Ovary (tissue), 7 donors: ENCODE measurements at regions not wholly inside any gene's neighbourhood (a gene's known extent, or its start where the extent isn't known, plus 50 kb on each side); places are given as distances from the start of the nearest gene placed in this dataset.

Source experiments
- DNase-seq, 5 donors: peaks; one replicate each; pipeline ENCODE4 v3.0.0-alpha.2; 2019 to 2020
- H3K27ac ChIP-seq, 2 donors: fragments of 200-600 bp; one replicate each; pipeline versions ENCODE4 v1.5.1 to v1.8.0; 2019 to 2022
- H3K27me3 ChIP-seq: fragments of 200-600 bp; one replicate; pipeline ENCODE4 v1.8.0; 2022
- H3K36me3 ChIP-seq: fragments of 200-600 bp; sonication (generic); one replicate; pipeline ENCODE4 v1.5.1; 2019
- H3K4me1 ChIP-seq: one replicate; pipeline ENCODE4 v1.8.1; 2013; ENCODE audit warnings: mild to moderate bottlenecking, moderate library complexity; ENCODE audit not compliant: insufficient read depth
- H3K4me3 ChIP-seq: fragments of 200-600 bp; sonication (generic); one replicate; pipeline ENCODE4 v1.5.1; 2017
- H3K9me3 ChIP-seq, 2 donors: fragments of 200-600 bp in 1 of 2; sonication (generic) in 1 of 2; one replicate each; pipeline versions ENCODE4 v1.5.1 to v1.8.1; 2013 to 2019; ENCODE audit warnings: mild to moderate bottlenecking in 1 of 2, moderate library complexity in 1 of 2
- EP300 ChIP-seq: sonication (generic); formaldehyde crosslinking; IDR thresholded peaks from one replicate; pipeline ENCODE4 v1.6.1; 2017; ENCODE audit warnings: antibody characterized with exemption
- POLR2A ChIP-seq: fragments of 450-650 bp; IDR thresholded peaks from one replicate; pipeline ENCODE4 v1.6.1; 2017; ENCODE audit warnings: antibody characterized with exemption, mild to moderate bottlenecking, moderate library complexity
- WGBS, 3 donors: extraction: QIAGEN DNeasy Blood & Tissue Kit in 1 of 3; methylation state at CpG; one replicate each; pipeline versions ENCODE4 v1.1.5 to v1.1.7; 2013 to 2017; 5-methylcytosine and 5-hydroxymethylcytosine counted together
- intact Hi-C, 4 donors: fragments of 100-400 bp; cut with DNase I; formaldehyde crosslinking; loops; one replicate each; pipeline versions ENCODE4 v1.11.0 to v1.15.1; 2022 to 2023
- TF ChIP-seq, protein P1 (sequence below), 3 donors: fragments of 450-650 bp in 2 of 3; fragments of 200-600 bp in 1 of 3; IDR thresholded peaks; one replicate each; pipeline versions ENCODE4 v1.5.1 to v1.8.0; 2016 to 2022; ENCODE audit warnings: antibody characterized with exemption in 3 of 3, mild to moderate bottlenecking in 1 of 3
- donor health status: DM: no; HTN: no; CAD: no; lungs with moderate emphysema.
- donor health status: DM: no; HTN: no; CAD: no.
- donor health status: Bipolar disorder and iron deficiency.
- donor health status: DM: no; HTN: no; CAD: no.
- donor health status: DM: yes; HTN: yes; CAD: no.

DNA sequence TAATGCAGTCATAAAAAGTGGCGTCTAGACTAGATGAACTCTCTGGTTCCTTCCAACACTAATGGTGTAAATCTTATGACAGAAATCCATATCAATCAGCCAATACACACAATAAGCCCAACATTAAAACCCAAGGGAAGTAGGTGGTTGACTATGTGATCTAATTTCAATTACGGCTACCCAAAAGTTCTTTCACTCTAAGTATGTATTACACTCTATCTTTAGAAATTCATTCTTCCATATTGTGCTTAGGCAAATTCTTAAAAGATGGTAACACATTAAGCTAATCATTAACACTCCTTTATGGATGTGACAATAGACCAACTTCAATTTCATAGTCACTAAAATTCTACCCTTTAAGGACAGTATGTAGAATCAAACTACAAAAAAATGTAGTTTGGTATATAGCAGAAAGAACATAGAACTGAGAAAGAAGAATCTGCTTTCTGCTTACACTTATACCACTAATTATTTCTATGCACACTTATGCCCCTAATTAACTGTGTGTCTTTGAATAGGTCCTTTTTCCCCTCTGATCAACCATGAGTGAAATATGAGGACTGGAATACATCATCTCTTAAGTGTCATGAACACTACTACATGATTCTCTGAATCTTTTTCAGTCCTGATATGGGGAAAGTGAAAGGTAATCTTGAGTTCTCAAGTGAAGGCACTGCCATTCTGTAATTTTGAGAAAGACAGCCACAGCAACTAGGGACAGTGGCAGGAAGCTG is 557.6 kb downstream of the IGSF11 start:
- intact Hi-C loops: no loop called here
- H3K36me3 ChIP-seq: no peaks in the 10 kb centered on the region
- DNase-seq: no peak
- no peaks in the 10 kb centered on the region for H3K9me3 ChIP-seq
- H3K27me3 ChIP-seq: no peaks in the 10 kb centered on the region
- H3K4me1 ChIP-seq: no peaks in the 10 kb centered on the region
- 79 to 86% (median 82%) methylated on average over 2 of the region's 2 CpGs for WGBS, 3 donors
- no peak overlapping the region for H3K4me3 ChIP-seq
- TF ChIP-seq POLR2A (no peak), EP300 (no peak)
- TF ChIP-seq, protein P1, sequence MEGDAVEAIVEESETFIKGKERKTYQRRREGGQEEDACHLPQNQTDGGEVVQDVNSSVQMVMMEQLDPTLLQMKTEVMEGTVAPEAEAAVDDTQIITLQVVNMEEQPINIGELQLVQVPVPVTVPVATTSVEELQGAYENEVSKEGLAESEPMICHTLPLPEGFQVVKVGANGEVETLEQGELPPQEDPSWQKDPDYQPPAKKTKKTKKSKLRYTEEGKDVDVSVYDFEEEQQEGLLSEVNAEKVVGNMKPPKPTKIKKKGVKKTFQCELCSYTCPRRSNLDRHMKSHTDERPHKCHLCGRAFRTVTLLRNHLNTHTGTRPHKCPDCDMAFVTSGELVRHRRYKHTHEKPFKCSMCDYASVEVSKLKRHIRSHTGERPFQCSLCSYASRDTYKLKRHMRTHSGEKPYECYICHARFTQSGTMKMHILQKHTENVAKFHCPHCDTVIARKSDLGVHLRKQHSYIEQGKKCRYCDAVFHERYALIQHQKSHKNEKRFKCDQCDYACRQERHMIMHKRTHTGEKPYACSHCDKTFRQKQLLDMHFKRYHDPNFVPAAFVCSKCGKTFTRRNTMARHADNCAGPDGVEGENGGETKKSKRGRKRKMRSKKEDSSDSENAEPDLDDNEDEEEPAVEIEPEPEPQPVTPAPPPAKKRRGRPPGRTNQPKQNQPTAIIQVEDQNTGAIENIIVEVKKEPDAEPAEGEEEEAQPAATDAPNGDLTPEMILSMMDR (IDR thresholded peaks at IDR 0.05): no peak
- no peak overlapping the region for H3K27ac ChIP-seq

DNA sequence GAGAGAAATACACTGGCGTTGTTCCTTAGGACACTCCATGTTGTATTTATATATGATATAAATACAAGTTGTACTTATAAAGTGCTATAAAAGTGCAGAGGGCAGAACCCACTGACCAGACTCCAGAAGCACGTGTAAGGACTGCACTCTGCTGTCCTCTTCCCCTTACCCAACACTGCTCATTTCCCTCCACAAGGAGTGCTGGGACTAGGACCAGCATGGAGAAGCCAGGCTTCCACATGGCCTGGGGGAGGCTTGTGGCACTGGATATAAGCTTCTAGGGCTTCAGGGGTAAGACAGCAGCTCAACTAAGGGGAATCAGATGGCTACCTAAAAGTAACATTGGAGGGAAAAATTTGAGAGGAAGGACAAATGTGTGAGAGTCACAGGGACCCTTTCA is 556.9 kb downstream of the IGSF11 start:
- DNase-seq: no peak
- H3K4me1 ChIP-seq: no peaks in the 10 kb centered on the region
- no peaks in the 10 kb centered on the region for H3K27me3 ChIP-seq
- TF ChIP-seq EP300 (no peak), POLR2A (no peak)
- TF ChIP-seq, protein P1 (IDR thresholded peaks at IDR 0.05): no peak
- WGBS, 3 donors: 34 to 58% (median 36%) methylated on average over 2 of the region's 2 CpGs
- no peaks in the 10 kb centered on the region for H3K9me3 ChIP-seq
- no peak overlapping the region for H3K27ac ChIP-seq
- no peak overlapping the region for H3K4me3 ChIP-seq
- intact Hi-C loops: no loop called here
- no peaks in the 10 kb centered on the region for H3K36me3 ChIP-seq

DNA sequence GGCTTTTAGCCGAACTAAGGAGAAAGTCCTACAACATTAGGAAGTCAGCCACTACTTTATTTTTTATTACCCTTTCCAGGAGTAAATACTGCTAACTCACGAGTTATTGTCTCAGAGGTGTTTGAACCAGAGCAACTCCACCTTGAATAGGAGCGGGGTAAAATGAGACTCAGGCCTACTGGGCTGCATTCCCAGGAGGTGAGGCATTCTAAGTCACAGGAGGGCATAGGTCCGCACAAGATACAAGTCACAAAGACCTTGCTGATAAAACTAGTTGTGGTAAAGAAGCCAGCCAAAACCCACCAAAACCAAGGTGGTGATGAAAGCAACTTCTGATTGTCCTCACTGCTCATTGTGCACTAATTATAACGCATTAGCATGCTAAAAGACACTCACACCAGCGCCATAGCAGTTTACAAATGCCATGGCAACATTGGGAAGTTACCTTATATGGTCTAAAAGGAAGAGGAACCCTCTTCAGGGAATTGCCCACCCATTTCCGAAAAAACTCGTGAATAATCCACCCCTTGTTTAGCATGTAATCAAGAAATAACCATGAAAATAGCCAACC is 555.9 kb downstream of the IGSF11 start:
- intact Hi-C loops: no loop called here
- 83 to 89% (median 88%) methylated on average over 8 of the region's 8 CpGs for WGBS, 3 donors
- H3K4me1 ChIP-seq: no peaks in the 10 kb centered on the region
- no peaks in the 10 kb centered on the region for H3K27me3 ChIP-seq
- no peak for DNase-seq
- no peak overlapping the region for H3K4me3 ChIP-seq
- H3K36me3 ChIP-seq: no peaks in the 10 kb centered on the region
- H3K9me3 ChIP-seq: no peaks in the 10 kb centered on the region
- TF ChIP-seq POLR2A (no peak), EP300 (no peak)
- TF ChIP-seq, protein P1 (IDR thresholded peaks at IDR 0.05): no peak
- no peak overlapping the region for H3K27ac ChIP-seq

DNA sequence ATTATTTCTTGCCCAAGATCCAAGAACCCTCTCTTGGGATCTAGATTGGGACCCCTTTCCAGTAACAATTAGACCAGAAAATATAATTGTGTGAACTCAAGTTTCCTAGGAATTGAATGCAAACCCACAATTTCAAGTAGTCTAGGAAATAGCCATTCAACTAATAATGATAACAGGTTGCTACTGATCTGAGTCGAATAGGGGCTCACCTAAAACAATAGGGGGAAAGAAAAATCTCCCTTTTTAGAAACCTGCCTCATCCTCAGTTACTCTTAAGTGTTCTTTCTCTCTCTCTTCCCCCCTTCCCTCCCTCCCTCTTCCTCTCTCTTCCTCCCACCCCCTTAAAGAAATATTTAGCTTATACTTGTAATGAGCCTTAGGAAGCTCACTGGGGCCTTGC is 555.3 kb downstream of the IGSF11 start:
- no peaks in the 10 kb centered on the region for H3K4me1 ChIP-seq
- TF ChIP-seq, protein P1 (IDR thresholded peaks at IDR 0.05): no peak
- TF ChIP-seq POLR2A (no peak), EP300 (no peak)
- no peaks in the 10 kb centered on the region for H3K27me3 ChIP-seq
- WGBS, 3 donors: 64 to 94% (median 83%) methylated on average over 1 of the region's 1 CpG
- no peak for DNase-seq
- H3K36me3 ChIP-seq: no peaks in the 10 kb centered on the region
- H3K9me3 ChIP-seq: no peaks in the 10 kb centered on the region
- no peak overlapping the region for H3K27ac ChIP-seq
- intact Hi-C loops: no loop called here
- H3K4me3 ChIP-seq: no peak overlapping the region
